WI38 (cell line): ENCODE measurements at regions not wholly inside any gene's neighbourhood (a gene's known extent, or its start where the extent isn't known, plus 50 kb on each side); places are given as distances from the start of the nearest gene placed in this dataset.
"Not testable (repeated sequence)": the region's sequence is repeated elsewhere in the genome, so short reads cannot be mapped to it uniquely, and the experiment has no call there.

ENCODE experiments used
- H3K4me3 ChIP-seq: 2 replicates; pipeline ENCODE4 v1.5.1; 2011; ENCODE audit warnings: low read depth, mild to moderate bottlenecking, control low read depth, low read length
- TF ChIP-seq, protein P1 (sequence below): IDR thresholded peaks from 2 replicates; pipeline ENCODE4 v1.5.1; 2012; ENCODE audit warnings: low read depth, mild to moderate bottlenecking, control low read depth, low read length

DNA sequence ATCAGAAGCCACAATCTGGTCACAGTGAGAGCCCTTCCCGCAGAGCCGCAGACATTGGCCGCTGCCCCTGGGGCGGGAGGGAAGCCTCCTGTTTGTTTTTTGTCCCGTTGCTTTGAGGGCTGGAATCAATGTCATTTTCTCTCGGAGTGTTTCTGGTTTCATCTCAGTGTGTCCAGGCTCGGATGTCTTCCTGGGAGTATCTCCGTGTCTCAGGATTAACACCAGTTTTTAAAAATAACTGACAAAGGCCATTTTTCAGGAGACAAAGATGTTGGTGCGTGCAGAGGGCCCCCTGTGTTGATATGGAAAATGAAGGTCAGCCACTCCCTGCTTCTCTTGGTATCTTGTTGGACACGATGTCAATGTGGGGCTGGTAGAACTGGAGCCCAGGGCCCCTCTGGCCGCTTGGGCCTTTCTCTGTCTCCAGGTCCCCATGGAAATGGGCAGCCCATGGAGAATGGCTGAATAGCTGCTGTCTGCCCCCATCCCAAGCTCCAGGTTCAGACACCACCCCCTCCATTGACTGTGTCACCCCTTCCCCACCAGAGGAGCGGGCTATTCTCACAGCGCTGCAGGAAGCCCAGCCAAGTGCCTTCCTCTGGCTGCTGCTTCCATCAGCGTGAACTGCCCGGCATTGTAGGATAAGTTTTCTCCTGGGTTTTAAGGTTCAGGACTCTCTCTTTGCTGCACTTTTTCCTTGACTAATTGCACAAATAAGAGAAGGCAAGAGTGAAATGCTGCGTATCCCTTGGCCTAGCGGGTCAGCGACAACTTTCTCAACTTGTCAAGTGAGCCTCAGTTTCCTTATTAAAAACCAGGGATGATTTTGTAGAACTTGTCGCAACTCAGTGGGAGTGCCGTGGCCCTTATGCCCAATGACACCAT, 72.2 kb upstream of the METTL9 start:
- H3K4me3 ChIP-seq = no peak overlapping the region
- TF ChIP-seq, protein P1, sequence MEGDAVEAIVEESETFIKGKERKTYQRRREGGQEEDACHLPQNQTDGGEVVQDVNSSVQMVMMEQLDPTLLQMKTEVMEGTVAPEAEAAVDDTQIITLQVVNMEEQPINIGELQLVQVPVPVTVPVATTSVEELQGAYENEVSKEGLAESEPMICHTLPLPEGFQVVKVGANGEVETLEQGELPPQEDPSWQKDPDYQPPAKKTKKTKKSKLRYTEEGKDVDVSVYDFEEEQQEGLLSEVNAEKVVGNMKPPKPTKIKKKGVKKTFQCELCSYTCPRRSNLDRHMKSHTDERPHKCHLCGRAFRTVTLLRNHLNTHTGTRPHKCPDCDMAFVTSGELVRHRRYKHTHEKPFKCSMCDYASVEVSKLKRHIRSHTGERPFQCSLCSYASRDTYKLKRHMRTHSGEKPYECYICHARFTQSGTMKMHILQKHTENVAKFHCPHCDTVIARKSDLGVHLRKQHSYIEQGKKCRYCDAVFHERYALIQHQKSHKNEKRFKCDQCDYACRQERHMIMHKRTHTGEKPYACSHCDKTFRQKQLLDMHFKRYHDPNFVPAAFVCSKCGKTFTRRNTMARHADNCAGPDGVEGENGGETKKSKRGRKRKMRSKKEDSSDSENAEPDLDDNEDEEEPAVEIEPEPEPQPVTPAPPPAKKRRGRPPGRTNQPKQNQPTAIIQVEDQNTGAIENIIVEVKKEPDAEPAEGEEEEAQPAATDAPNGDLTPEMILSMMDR = no peak

DNA sequence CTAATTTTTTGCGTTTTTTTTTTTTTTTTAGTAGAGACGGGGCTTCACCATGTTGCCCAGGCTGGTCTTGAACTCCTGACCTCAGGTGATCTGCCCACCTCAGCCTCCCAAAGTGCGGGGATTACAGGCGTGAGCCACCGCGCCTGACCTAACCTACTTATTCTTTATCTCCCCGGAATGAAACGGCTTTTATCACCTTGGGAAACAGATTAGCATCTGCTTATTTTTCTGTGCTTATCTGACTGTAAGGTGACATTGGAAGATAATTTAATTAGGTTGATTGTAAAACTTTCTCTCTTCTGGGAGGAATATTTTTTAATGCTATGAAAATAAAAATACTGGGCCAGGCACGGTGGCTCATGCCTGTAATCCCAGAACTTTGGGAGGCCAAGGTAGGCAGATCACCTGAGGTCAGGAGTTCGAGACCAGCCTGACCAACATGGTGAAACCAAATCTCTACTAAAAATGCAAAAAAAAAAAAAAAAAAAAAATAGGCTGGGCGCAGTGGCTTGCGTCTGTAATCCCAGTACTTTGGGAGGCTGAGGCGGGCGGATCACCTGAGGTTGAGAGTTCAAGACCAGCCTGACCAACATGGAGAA, 70.2 kb upstream of the METTL9 start:
- not testable (repeated sequence) for H3K4me3 ChIP-seq

DNA sequence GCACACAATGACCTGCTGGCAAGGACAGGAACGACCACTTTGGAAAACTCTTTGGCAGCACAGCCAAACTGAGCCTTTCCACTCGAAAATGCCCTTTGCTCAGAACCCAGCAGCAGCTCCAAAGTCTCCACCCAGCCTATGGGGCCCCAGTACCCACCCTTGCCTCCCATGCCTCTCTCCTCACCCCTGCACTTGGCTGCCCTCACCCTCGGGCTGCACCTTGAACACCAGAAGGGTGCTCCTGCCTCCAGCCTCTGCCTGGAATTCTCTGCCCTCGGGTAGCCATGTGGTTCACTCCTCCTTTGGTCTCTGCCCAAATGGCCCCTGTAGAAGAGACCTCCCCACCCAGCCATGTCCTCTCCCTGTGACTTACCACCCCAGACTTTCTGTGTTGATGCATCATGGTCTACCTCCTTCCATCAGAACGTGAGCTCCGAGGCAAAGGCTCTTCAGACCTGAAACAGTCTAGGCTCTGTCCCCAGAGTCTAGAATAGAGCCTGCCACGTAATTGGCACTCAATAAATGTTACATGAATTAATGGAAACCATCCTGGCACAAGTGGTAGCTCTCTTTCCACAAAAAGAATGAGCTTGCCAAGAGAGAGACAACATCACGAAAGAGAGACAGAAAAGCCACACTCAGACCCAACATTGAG, 68.5 kb upstream of the METTL9 start:
- H3K4me3 ChIP-seq = not testable (repeated sequence)

DNA sequence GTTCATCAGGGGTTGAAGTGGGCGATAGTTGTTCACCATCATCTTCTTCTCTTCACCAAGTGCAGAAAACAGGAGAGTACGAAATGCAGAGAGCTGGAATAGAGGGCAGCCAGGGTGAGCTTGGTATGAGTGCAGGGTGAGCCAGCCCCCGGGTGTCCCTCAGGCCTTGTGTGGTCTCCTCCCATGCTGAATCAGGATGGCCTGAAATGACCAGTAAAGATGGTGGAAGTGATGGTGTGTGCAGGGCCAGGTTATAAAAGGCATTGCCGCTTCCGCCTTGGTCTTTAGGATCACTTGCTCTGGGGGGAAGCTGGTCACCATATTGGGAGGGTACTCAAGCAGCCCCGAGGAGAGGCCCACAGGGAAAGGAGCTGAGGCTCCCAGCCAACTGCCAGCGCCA, 66.4 kb upstream of the METTL9 start:
- H3K4me3 ChIP-seq = not testable (repeated sequence)

DNA sequence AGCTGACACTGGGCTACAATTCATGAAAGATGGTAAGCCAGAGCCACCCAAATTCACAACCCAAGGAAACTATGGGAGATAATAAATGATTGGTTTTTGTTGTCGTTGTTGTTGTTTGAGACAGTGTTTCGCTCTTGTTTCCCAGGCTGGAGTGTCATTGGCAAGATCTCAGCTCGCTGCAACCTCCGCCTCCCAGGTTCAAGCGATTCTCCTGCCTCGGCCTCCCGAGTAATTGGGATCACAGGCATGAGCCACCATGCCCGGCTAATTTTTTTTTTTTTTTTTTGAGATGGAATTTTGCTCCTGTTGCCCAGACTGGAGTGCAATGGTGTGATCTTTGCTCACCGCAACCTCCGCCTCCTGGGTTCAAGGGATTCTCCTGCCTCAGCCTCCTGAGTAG, 65.9 kb upstream of the METTL9 start:
- not testable (repeated sequence) for H3K4me3 ChIP-seq

DNA sequence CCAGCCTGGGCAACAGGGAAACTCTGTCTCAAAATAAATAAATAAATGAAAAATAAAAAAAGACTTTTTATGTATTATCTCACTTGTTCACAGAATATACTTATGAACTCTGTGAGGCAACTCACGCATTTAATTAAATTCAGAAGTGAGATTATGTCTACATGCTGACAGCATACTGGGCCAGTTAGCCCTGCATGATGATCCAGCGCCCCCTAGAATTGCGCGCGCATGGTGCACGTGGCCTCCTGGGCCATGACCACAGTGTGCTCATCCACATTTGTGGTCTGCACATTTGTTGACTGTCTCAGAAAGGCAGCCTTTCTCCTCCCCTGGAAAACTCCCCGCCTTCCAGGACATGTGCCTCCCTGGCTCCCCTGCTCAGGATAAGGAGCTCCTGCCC, 64.8 kb upstream of the METTL9 start:
- H3K4me3 ChIP-seq = not testable (repeated sequence)

DNA sequence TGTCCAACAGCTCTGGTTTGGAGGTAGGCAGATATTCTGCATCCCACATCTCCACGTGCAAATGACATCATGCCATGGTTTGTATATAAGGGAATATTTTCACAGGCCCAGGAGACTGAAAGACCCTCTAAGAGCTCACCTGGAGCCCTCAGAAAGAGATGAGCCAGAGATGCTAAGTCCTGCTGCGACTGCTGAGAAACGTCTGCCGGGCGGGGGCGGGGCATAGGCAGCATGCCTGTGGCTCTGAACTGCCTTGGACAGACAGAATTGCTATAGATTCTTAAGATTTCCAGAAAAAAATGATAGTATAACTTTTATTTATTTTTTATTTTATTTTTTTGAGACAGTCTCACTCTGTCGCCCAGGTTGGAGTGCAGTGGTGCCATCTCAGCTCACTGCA, 64.2 kb upstream of the METTL9 start:
- not testable (repeated sequence) for H3K4me3 ChIP-seq

DNA sequence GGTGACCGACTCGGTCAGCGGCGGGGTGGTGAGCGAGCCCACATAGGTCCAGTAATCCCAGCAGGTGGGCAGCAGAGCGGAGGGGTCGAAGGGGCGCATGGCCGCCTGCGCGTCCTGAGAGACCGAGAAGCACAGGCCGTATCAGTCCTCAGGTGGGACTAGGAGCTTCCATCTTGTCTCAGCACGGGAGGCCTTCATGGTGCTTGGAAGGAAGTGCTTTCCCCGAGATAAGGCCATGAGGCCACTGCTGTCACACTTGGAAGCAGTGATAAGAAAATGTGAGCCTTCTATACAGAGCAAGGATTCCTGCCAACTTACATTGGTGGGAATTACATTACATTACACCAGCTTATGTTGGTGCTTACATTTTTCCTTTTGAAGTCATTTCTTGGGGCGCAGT, 62.6 kb upstream of the METTL9 start:
- H3K4me3 ChIP-seq = not testable (repeated sequence)

DNA sequence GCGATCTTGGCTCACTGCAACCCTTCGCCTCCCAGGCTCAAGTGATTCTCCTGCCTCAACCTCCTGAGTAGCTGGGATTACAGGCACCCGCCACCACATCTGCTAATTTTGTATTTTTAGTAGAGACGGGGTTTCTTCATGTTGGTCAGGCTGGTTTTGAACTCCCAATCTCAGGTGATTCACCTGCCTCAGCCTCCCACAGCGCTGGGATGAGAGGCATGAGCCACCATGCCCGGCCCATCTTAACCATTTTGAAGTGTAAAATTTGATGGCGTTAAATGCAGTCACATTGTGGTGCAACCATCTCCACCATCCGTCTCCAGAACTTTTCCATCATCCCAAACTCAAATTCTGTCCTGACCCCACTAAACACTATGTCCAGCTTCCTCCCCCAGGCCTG, 61.8 kb upstream of the METTL9 start:
- H3K4me3 ChIP-seq = not testable (repeated sequence)

DNA sequence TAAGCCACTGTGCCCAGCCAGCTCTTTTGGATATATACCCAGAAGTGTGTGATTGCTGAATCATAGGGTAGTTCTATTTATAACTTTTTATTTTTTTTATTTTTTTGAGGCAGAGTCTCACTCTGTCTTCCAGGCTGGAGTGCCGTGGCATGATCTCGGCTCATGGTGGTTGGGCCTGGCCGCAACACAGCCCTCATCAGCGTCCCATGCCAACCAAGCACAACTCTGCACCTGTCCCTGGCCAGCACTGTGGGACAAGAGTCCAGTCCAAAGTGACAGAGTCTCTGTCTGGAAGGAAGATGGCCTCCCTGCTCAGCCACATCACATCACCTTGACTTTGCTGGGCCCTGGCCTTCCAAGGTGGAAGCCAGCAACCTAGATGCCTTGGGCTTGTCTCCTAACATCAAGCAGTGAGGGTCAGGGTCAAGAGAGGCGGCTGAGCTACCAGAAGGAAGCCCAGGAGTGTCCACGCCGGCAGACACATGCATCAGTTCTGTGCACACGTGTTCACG, 60.2 kb upstream of the METTL9 start:
- H3K4me3 ChIP-seq = not testable (repeated sequence)

DNA sequence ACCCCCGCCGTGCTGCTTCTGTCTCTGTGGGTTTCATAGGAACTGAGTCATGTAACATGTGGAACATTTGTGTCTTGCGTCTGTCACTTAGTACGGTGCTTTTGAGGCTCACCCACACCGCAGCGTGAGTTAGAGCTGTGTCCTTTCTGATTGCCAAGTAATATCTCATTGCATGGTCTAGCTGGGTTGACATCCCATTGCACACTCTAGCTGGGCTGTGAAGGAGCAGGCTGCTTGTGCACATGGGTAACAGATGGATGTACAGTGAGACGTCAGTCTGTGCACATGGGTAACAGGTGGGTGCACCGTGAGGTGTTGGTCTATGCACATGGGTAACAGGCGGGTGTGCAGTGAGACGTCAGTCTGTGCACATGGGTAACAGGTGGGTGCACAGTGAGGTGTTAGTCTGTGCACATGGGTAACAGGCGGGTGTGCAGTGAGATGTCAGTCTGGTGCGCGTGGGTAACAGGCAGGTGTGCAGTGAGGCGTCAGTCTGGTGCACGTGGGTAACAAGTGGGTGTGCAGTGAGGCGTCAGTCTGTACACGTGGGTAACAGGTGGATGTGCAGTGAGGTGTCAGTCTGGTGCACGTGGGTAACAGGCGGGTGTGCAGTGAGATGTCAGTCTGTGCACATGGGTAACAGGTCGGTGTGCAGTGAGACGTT, 58.5 kb upstream of the METTL9 start:
- not testable (repeated sequence) for H3K4me3 ChIP-seq

DNA sequence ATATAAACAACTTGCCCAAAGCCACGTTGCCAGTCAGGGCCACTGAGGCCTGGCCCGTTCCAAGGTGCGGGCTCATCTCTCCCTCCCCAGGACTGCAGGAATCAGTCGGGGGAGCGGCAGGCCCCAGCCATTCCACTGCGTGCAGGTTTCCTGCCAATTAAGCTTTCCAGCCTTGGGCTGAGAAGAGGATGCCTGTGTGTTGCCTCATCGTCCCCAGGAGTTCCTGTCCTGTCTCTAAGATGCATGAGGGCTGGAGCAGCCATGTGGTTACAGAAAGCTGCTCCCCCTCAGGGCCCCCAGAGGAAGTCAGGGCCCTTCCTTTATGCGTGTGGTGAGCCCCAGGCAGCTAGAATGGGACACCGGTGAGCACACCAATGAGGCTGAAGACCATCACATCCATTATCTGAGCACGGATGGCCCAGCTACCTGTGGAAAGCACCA, 57.7 kb upstream of the METTL9 start:
- not testable (repeated sequence) for H3K4me3 ChIP-seq

DNA sequence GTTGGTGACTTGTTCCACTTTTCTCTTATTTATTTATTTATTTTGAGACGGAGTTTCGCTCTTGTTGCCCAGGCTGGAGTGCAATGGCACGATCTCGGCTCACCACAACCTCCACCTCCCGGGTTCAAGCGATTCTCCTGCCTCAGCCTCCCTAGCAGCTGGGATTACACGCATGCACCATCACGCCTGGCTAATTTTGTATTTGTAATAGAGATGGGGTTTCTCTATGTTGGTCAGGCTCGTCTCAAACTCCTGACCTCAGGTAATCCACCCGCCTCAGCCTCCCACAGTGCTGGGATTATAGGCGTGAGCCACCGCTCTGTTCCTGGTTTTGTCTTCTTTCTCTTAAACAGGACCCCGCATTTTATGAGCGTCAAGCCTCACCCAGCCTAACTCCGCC, 57.3 kb upstream of the METTL9 start:
- H3K4me3 ChIP-seq = not testable (repeated sequence)

DNA sequence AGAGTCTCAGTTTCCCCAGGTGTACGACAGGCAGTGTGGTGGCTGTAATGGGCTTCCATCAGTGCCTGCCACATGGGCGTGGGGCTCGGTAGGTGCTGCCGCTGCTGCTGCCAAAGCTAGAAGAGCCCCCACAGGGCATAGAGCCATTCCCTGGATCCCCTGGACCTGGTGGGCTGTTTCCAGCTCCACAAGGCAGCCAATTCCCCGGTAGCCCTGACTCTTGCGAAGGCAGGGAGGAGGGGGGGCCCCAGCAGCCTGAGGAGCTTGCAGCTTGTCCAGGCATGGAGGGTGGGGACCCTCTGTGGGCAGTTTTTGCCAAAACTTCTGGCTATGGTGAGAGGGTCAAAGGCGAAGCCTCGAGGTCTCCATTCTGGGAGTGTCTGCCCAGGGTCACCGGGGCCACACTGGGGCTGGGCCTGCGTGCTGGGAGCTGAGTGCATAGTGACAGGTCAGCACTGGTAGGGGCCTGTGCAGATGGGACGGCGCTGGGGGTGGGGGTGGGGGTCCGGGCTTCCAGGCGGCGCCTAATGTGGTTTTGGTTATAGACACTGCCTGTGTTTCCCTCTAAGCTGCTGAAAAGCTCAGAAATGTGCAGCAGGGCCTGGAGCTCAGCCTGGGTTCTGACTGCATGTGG, 56.8 kb upstream of the METTL9 start:
- not testable (repeated sequence) for H3K4me3 ChIP-seq

DNA sequence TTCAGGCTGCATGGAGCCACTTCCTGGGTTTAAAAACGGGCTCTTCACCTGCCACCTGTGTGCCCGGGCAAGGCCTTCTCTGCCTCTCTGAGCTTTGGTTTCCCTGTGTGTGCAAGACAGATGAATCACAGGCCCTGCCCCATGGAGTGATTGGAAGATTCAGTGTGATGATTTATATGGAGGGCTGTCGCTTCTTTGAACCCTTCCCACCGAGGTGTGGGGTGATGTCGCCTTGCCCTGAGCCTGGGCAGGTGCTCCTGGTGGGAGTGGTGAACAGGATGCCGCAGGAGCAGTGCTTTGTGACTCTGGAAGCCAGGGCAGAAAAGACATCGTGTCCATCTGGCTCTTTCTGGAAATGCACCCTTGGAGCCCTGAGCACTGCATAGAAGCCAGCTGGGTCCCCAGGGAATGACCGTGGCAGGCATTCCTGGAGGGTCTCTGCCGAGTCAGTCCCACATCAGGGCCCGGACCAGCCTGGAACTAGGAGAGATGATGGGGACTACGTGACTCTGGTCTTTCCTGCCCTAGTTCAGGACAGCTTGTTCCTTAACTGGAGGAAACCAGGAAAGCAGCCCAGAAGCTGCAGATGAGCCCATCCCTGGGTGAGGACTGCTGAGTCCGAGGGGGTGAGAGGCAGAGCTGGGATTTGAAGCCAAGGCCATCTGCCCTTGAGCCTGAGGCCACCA, 56.1 kb upstream of the METTL9 start:
- H3K4me3 ChIP-seq = not testable (repeated sequence)

DNA sequence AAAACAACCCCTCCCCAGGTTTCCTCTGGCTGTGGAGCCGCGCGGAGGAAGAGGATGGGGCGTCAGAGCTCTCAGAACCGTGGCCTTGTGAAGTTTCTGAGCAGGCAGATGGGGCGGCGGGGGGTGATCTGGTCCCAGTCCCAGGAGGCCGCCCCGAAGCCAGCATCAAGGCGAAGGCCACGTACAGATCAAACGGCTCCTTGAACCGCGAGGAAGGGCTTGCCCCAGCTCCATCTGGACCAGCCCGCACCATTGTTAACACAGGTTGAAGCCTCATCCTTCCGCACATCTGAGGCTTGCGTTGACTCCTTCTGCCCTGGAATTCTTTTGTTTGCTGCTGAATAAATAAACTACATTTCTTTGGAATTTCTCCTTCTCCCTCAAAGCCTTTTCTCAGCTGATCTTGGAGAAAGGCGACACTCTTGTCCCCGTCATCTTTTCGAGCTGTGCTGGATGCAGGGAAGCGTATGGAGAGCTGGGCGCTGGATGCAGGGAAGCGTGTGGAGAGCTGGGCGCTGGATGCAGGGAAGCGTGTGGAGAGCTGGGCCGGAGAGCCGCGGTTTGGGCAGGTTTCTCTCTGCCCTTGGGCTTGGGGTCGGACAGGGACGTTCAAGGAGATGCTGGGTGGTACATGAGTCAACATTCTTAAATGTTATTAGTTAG, 53.6 kb upstream of the METTL9 start:
- not testable (repeated sequence) for H3K4me3 ChIP-seq

DNA sequence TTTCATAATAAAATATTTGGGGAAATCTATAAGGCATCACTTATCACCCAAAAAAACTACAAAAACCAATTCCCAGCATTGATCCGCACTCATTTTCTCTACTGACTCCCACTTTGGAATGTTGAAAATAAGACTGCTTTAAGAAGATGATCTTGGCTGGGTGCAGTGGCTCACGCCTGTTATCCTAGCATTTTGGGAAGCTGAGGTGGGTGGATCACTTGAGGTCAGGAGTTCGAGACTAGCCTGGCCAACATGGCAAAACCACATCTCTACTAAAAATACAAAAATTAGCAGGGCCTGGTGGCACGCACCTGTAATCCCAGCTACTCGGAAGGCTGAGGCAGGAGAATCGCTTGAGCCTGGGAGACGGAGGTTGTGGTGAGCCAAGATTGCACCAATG, 50.0 kb upstream of the METTL9 start:
- H3K4me3 ChIP-seq = not testable (repeated sequence)
